ENCODE measurements at regions not wholly inside any gene's neighbourhood (a gene's known extent, or its start where the extent isn't known, plus 50 kb on each side); places are given as distances from the start of the nearest gene placed in this dataset.
A peak's percentile ranks its signal among the peaks of the same experiment; 100 is the strongest.

GRCh38 chr13:104975272-104975671 lies 1560.2 kb downstream of the EFNB2 start:
- peak; percentile 30 for DNase-seq (ENCODE audit: low spot score)
- in situ Hi-C loops (cut with MboI; ENCODE audit: low sequenced_read_pairs, unreplicated experiment), result no loop called here
- no peak for TF ChIP-seq CTCF (IDR thresholded peaks at IDR 0.05; ENCODE audit: borderline replicate concordance, control extremely low read depth, extremely low read depth, insufficient read depth, missing control alignments)

- in situ Hi-C loops (cut with MboI; ENCODE audit: low sequenced_read_pairs, unreplicated experiment), result no loop called here
- TF ChIP-seq CTCF (IDR thresholded peaks at IDR 0.05; ENCODE audit: borderline replicate concordance, control extremely low read depth, extremely low read depth, insufficient read depth, missing control alignments), result no peak
- no peak for DNase-seq (ENCODE audit: low spot score)
These were observed 1566.6 kb downstream of the EFNB2 start for GRCh38 chr13:104968876-104969275.

GRCh38 chr13:104967836-104968630 lies 1567.4 kb downstream of the EFNB2 start:
- TF ChIP-seq CTCF (IDR thresholded peaks at IDR 0.05; ENCODE audit: borderline replicate concordance, control extremely low read depth, extremely low read depth, insufficient read depth, missing control alignments), result no peak
- in situ Hi-C loops (cut with MboI; ENCODE audit: low sequenced_read_pairs, unreplicated experiment), result no loop called here
- DNase-seq (ENCODE audit: low spot score), result no peak

- in situ Hi-C loops (cut with MboI; ENCODE audit: low sequenced_read_pairs, unreplicated experiment), result no loop called here
- DNase-seq (ENCODE audit: low spot score), result no peak
- TF ChIP-seq CTCF (IDR thresholded peaks at IDR 0.05; ENCODE audit: borderline replicate concordance, control extremely low read depth, extremely low read depth, insufficient read depth, missing control alignments), result no peak
These were observed 1568.1 kb downstream of the EFNB2 start for GRCh38 chr13:104967376-104967775.

GRCh38 chr13:104962411-104962810 lies 1573.1 kb downstream of the EFNB2 start:
- no peak for TF ChIP-seq CTCF (IDR thresholded peaks at IDR 0.05; ENCODE audit: borderline replicate concordance, control extremely low read depth, extremely low read depth, insufficient read depth, missing control alignments)

GRCh38 chr13:104961246-104961645 lies 1574.2 kb downstream of the EFNB2 start:
- DNase-seq (ENCODE audit: low spot score), result no peak
- no peak for TF ChIP-seq CTCF (IDR thresholded peaks at IDR 0.05; ENCODE audit: borderline replicate concordance, control extremely low read depth, extremely low read depth, insufficient read depth, missing control alignments)
- in situ Hi-C loops (cut with MboI; ENCODE audit: low sequenced_read_pairs, unreplicated experiment), result no loop called here

More at GRCh38 chr13:104962411-104962810, 1573.1 kb downstream of the EFNB2 start:
- in situ Hi-C loops (cut with MboI; ENCODE audit: low sequenced_read_pairs, unreplicated experiment), result no loop called here
- no peak for DNase-seq (ENCODE audit: low spot score)

Data from GM13976 (cell line).